SKM-1 treated with dmso at 0.1 percent for 144 hours (cell line): ENCODE measurements at regions not wholly inside any gene's neighbourhood (a gene's known extent, or its start where the extent isn't known, plus 50 kb on each side); places are given as distances from the start of the nearest gene placed in this dataset.
"Not testable (repeated sequence)": the region's sequence is repeated elsewhere in the genome, so short reads cannot be mapped to it uniquely, and the experiment has no call there.

Experiments
- DNase-seq: peaks from one replicate; lab custom pipeline; 2025; ENCODE audit not compliant: unreplicated experiment; lab: John Stamatoyannopoulos, UW

GRCh38 chr2:15819562-15820256, 120.6 kb upstream of the MYCN start:
- DNase-seq = no peak

GRCh38 chr2:15820257-15820566, 120.1 kb upstream of the MYCN start:
- DNase-seq = no peak

DNA sequence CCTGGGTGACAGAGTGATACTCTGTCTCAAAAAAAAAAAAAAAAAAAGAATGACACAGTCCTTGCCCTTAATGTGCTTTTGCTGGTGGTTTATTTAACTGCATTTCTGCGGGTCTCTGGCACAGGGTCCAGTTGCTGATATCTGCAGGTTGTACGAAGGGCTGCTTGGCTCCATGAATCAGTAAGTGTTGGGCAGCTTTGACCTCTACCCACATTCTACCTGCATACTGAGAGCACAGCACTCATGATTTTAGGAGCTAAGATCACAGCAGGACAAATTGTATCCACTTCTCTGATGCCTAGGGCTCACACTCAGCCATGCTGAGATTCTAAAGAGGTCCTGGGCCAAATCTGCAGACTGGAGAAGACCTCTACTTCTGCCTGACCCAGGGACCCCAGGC, 119.4 kb upstream of the MYCN start:
- DNase-seq = no peak

DNA sequence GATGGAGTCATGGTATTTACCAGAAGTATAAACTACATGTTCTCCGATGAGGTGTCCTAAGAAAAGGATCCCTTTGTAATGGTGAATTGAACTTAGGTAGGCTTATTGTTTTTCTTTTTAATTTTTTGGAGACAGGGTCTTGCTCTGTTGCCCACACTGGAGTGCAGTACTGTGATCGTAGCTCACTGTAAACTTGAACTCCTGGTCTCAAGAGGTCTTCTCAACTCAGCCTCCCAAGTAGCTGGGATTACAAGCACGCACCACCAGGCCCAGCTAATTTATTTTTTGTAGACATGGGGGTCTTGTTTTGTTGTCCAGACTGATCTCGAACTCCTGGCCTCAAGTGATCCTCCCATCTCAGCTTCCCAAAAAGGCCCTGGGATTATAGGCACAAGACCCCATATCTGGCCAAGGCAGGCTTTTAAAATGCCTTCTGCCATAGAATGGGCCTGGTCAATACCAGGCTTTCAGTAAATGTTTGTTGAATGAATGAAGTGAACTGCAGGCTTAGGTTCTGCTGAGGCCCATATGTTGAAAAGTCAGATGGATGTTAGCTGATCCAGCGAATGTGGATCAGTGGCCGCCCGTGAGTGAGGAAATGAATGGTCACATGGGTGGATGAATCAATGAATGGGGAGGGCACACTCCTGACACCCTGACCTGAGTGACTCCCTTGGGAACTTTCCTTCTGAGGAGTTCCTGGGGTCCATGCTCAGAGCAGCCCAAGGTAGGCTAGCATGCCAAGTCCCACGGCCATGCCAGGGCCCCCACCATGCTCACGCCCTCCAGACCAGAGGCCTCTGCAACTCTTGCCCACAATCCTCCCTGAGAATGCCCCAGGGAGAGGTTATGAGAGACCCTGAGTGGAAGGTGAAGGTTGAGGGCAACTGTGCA, 118.0 kb upstream of the MYCN start:
- DNase-seq = no peak

DNA sequence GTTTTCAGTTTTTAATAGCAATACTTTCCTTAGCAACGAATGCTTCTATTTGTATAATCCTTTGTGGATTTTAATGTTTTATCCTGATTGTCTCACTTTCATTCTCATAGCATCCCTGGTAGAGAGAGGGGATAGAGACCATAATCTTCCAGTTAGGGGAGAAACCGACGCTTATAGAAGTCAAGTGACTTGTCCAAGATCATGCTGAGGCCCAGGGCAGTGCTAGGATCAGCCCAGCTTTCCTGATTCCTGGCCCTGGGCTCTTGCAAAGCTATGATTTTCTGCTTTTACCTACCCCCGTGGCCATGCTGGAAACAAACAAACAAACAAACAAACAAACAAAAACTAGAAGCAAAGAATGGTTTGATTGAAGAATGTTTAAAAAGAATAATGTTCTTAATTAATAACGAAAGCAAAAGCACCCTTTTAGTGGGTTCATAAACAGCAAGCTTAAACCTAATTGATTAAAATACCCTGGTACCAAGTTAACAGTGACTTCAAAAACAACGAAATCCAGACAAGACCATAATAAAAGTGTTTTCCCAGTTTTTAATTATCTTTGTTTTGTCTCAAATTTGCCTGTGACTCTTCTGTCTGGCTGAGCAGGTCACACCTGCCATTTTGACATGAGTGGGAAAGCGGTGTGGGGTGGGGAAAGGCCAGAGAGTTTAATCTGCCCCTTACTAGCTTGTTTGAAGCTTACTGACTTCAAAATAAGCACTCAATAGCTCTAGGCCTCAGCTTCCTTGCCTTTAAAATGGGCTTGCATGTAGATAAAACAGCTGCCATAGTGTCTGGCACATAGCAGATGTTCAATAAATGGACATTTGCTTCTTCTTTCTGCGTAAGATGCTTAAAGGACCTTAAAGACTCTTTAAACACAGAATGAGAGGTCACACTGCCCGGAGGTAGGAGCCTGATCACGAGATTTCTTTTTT, 116.6 kb upstream of the MYCN start:
- DNase-seq = no peak

DNA sequence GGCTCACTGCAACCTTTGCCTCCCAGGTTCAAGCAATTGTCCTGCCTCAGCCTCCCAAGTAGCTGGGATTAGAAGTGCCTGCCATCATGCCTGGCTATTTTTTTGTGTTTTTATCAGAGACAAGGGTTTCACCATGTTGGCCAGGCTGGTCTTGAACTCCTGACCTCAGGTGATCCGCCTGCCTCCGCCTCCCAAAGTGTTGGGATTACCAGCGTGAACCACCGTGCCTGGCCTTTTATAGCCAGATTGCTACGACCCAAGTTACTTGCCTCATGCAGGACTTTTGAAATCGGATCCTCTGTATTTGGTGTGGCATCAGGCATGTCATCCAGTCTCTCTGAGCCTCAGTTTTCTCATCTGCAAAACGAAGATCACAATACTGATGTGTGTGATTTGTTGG, 115.9 kb upstream of the MYCN start:
- DNase-seq = not testable (repeated sequence)

GRCh38 chr2:15825276-15825980, 114.9 kb upstream of the MYCN start:
- DNase-seq = no peak

DNA sequence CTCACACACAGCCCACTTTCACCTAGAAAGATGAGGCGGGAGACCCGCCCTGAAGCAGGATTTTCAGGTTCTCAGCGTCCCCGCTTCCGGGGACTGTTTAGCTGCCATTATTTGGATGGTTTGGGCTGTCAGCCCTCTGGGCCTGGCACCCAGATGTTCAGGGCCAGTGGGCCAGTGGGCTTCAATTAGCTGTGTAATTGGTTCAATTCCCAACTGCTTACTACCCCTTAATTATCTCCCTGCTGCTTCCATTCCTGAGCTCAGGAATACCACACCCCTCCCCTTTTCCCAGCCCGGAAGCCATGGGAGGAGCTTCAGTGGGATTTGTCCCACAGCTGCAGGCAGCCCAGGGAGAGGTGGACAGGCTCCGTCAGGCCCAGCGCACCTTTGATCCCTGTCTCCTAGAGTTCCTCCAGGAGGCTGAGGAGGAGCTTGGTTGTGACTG, 114.1 kb upstream of the MYCN start:
- DNase-seq = no peak

GRCh38 chr2:15827001-15827400, 113.3 kb upstream of the MYCN start:
- no peak for DNase-seq

DNA sequence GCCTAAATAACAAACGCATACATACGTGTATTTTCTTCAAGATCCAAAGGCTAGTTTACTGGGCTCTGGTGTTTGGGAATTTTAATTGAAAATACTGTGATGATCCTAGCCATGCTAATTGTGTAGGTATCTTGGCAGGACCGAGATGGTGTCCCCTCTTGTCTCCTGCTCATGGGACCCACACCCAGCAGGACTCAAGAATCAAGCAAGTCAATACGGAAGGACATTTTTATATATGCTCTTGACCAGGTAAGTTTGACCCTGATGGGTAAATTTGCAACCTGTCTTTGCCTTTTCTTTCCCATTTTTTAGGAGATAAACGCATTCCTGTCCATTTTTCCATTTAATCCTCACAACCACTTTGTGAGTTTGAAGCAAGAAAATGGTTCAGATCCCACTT, 111.8 kb upstream of the MYCN start:
- DNase-seq = no peak

GRCh38 chr2:15829091-15829801, 111.1 kb upstream of the MYCN start:
- no peak for DNase-seq

DNA sequence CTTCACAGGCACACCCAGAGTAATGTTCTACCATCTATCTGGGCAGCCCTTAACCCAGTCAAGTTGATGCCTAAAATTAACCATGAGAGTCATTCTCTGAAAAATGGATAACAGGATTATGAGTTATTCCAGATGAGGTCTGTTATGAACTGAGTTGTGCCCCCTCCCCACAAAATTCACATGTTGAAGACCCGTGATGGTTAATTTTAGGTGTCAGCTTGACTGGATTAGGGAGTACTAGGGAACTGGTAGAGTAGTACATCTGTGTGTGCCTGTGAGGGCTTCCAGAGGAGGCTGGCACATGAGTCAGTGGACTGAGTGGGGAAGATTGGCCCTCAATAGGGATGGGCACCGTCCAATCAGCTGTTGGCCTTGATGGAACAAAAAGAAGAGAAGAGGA, 110.4 kb upstream of the MYCN start:
- no peak for DNase-seq

DNA sequence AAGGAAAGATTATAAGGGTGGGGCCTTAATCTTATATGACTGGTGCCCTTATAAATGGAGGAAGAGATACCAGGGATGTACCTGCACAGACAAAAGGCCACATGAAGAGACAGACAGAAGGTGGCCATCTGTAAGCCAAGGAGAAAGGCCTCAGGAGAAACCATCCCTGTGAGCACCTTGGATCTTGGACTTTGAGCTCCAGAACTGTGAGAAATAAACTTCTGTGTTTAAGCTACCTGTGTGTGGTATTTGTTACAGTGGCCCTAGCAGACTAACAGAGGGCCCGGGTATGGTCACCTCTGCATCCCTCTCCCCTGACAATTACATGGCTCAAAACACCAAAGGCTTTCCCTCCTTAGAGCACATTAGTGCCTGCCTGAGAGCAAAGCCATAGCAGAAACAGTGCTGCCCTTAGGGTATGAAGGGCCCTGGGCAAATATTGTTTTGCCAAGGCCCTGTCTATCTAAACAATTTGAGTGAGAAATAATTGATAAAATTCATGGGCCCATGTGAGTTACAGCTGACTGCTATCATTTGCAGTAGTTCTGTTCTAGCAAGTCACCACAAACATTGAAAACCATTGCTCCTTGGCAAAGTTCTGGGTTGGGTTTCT, 109.3 kb upstream of the MYCN start:
- DNase-seq = no peak

DNA sequence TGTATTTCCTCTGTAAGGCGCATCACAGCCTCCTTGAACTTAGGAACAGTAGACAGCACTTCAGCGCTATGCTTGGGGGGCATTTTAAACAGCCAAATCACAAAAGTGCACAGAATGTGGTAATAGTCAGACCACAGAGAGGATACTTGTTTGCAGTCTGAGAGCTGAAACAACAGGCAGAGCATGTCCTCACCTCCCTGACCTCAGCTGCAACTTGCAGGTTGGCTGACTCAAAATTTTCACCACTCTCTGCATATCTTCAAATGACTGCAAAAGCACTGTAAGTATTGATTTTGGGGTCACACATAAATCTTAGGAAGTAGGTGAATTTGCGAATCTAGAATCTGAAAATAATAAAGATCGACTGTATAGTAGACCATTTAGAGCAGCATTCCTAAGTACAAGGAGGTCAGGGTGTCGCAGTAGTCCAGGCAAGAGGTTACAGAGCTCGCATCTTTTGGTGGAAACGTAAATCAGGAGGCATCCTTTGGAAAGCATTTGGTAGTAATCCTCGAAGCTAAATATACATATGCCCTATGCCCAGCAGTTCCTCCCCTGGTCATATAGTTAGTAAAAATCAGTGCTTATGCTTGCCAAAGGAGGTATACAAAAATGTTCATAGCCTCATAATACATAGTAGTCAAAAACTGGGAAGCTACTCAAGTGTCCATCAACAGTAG, 108.2 kb upstream of the MYCN start:
- DNase-seq = no peak

DNA sequence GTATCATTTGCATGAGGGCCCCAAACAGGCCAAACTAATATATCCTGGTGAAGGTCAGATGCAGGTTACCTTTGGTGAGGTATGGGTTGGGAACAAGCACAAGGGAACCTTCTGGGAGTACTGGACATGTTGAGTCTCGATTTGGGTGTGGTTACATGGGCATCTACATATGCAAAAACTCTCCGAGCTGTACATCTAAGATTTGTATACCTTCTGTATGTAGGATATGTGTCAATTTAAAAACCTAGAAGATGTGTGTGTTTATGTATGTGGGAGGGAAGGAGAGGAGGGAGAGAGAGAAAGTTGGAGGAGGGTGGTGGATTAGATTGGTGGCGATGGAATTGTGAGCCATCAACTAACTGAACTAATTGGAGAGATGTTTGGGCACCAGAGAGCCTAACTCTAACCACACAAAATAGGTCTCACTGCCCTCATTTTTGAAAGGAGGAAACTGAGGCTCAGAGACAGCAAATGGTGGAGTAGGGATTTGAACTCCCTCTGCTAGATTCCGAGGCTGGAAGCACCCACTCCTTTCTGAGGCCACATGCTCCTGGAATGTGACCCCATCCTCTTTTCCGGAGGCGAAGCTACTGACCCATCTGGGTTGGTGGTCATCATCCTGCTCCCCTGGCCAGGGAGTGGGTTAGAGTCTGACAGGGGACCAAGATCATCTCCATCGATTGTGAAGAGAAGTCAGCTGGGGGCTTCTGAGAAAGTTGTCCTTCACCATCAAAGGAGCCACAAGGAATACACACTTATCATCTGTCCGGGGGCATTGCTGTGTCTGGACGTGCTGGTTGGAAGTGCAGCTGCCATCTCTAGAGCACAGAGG, 107.3 kb upstream of the MYCN start:
- DNase-seq = no peak

DNA sequence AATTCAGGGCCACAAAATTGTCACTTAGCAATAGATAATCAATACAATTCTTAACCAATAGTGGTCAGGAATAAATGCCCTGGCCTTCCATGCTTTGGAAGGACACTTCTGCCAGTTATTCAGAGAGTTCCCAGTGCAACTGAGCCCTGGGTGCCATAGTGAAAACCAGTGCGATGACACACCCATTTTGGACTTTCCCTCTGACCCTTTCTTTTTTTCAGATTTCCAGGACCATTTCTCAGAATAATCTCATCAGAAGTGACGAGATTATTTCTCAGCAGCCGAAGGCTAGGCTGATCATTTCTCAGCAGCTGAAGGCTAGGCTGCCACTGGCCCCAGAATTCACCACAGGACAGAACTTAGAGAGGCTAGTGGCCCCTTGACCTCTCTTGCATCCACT, 106.6 kb upstream of the MYCN start:
- DNase-seq = no peak

GRCh38 chr2:15834381-15835031, 105.8 kb upstream of the MYCN start:
- no peak for DNase-seq
